ENCODE measurements at regions not wholly inside any gene's neighbourhood (a gene's known extent, or its start where the extent isn't known, plus 50 kb on each side); places are given as distances from the start of the nearest gene placed in this dataset.
"Not testable (repeated sequence)": the region's sequence is repeated elsewhere in the genome, so short reads cannot be mapped to it uniquely, and the experiment has no call there.

DNA sequence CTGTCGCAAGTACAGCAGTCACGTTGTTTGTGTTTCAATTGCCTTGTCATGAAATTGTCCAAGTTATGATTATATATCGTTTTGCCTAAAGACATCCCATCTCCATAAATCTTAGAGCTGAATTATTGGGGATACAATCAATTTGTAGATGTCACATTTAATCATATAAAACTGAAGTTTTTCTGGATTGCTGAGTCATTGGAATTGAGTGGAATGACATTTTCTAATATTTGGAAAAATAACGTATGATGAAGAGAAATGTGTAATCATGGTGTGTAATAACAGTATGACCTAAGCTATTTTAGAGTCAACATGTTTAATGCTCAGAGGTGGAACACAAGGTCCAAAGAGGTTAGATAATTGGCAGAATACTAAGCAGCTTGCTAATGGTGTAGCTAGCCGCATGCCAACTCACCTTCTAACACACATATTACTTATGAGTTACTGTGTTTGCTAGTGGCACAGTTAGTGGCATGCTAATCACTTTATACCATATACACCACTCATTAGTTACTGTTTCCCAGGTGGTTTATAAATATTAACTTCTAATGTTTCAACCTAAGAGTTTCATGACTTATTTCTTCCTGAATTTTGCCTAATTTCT lies 473.1 kb upstream of the GRAMD2B start:
- peak; percentile 14 for DNase-seq (ENCODE audit: low spot score)

GRCh38 chr5:125961150-125961549 lies 462.1 kb upstream of the GRAMD2B start:
- DNase-seq (ENCODE audit: low spot score), result no peak

DNA sequence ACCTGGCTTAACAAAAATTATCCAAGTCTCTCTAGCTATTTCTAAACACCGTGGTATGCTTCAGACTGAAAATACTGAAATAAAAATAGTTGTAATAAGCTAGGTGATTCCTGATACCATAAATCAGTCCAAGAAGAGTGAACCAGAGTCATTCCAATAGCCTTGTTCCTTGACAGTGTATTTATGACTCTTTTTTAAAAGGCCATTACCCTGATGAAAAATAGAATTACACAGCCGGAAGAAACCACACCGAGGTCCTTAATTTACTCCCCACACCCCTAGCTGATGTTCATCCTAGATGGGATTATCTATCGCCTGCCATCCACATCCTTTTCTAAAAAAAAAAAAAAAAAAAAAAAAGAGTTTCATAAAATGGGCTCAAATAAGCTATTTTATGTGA lies 457.6 kb upstream of the GRAMD2B start:
- no peak for DNase-seq (ENCODE audit: low spot score)

- DNase-seq (ENCODE audit: low spot score), result peak; percentile 11
Measured at GRCh38 chr5:125967576-125967975, 455.6 kb upstream of the GRAMD2B start.

- no peak for DNase-seq (ENCODE audit: low spot score)
Measured at GRCh38 chr5:125969011-125969813, 454.0 kb upstream of the GRAMD2B start.

GRCh38 chr5:125969814-125970171 lies 453.4 kb upstream of the GRAMD2B start:
- no peak for DNase-seq (ENCODE audit: low spot score)

DNA sequence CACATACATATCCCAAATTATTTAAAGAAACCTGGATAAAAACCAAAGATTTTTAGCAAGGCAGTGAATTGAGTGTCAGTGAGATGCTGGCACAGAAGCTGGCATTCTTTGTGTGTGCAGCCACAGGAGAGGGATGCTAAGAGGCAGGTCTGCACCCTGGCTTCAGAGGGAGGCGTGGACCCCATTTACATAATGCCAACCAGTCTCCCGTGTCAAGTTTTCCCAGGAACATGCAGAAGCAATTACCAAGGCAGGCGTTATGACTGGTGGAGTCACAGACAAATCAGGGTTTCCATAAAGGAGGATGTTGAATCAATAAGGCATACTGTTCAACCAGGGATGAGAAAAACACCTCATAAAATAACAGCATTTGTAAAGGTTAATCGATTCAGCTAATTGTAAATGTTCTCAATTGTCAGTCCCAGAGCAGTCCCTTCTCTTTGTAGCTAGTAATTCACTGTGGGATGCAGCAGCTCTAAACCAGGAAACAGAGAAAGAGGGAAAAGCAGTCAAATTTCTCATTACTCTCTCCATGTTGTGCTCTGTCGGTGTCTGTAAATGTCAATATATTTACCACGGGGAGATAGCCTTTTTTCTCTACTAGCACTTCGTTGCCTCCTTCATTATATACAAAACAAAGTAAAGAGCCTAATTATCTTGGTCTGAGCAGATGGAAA lies 452.4 kb upstream of the GRAMD2B start:
- DNase-seq (ENCODE audit: low spot score), result no peak

- DNase-seq (ENCODE audit: low spot score), result no peak
Measured at GRCh38 chr5:125972706-125973105, 450.5 kb upstream of the GRAMD2B start.

DNA sequence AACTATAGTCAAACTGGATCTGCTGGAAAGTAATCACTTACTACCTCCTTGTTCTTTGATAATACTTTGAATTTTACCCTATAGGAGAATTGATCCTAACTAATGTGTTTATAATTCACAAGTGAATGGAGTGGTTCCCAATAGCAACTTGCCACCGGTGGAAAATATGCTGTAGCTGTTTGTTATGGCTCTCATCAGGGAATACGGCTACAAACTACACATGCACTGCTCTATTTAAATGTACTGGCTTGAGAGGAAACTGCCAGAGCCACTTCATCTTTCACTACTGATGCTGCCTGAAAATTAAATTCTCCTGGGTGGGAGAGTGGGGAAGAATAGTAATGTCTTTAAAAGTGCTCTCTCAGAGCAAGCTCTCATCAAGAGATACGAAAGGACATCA lies 448.5 kb upstream of the GRAMD2B start:
- DNase-seq (ENCODE audit: low spot score), result no peak

DNA sequence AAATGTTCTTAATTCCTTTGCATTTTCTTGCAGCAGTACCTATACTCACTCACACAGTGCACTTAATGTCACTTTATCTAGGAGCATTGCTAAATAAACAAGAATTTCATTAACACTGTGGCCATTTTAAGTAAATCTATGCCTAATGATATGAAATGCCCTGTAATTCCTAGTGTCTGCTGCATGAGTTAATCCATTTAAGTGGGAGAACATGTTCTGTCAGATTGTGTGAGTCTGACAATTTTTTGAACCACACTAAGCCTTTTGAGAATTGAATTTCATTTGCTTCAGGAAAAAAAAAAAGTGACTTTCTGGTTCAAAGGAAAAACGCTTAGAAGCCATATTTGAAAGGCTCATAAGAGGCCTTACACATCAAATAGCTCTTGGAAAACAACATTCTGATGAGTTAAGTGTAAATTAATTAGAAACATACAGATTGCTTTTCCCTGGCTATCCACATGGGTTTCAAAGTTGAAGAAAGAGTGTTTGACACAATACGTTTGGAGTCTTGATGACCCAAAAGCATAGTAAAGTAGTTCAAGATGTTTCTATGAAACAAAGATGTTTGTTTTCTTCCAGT lies 446.7 kb upstream of the GRAMD2B start:
- no peak for DNase-seq (ENCODE audit: low spot score)

DNA sequence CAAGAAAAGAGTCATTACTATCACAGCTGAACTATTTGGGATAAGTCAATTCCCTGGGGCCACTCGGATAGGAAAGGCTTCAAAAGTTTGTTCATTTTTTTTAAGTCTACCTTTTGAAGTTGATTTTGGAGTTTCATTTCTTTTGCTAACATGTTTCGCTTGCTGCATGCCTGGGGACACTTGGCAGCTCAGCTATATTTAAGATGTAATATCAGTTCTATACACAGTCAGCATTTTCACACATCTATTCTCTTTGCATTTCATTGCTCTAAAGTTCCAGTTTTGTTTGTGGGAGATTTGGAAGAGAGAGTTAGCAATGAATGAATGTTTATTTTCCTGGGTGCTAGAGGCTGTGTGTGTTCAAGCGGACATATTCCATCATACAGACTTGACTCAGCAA lies 445.2 kb upstream of the GRAMD2B start:
- no peak for DNase-seq (ENCODE audit: low spot score)

DNA sequence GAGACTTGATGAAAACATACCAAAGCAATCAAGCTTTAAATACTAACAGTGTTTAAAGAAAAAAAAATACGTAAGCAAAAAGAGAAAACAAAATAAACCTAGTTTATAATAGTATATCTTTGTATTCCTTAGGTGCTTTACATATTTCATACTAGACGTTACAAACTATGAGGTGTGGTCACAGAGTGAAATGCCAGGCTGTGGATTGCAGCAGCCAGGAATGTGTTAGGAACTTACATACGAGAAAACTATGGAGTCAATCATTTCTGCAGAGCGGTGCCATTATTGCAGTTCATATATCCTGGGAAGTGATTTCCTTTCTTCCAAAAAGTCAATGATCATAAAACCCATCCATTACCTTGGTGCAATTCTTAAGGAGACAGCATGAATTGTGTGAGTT lies 443.6 kb upstream of the GRAMD2B start:
- DNase-seq (ENCODE audit: low spot score), result no peak

- DNase-seq (ENCODE audit: low spot score), result no peak
Measured at GRCh38 chr5:125981016-125981415, 442.2 kb upstream of the GRAMD2B start.

GRCh38 chr5:125987677-125988255 lies 435.4 kb upstream of the GRAMD2B start:
- DNase-seq (ENCODE audit: low spot score), result no peak

DNA sequence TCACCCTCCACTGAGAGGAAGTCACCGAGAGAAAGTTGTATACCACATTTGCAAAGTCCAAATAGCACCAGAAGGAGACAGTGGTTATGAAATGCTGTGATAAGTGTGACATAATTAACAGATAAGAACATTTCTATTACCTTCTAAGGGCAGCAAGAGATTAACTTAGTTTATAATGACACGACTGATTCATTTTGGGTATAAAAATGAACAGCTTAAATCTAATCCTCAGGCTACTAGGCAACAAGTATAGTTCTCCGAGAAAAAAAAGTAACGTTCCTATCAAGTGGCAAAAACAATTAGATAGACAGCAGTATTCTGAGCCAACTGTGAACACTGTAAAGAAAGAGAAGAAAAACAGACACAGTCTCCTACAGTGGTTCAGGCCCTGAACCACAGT lies 431.2 kb upstream of the GRAMD2B start:
- DNase-seq (ENCODE audit: low spot score), result no peak

DNA sequence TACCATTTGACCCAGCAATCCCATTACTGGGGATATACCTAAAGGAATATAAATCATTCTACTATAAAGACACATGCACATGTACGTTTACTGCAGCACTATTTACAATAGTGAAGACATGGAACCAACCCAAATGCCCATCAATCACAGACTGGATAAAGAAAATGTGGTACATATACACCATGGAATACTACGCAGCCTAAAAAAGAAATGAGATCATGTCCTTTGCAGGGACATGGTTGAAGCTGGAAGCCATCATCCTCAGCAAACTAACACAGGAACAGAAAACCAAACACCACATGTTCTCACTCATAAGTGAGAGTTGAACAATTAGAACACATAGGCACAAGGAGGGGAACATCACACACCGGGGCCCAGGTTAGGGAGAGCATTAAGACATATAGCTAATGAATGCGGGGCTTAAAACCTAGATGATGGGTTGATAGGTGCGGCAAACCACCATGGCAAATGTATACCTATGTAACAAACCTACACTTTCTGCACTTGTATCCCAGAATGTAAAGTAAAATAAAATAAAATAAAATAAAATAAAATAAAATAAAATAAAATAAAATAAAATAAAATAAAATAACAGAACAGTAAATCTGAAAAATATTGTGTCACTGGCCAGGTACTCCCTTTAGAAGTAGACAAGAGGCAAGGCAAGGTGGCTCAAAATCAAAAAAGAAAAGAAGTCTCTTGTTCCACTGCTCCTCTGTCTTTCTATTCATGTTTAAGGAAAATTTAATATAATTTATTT lies 423.8 kb upstream of the GRAMD2B start:
- not testable (repeated sequence) for DNase-seq (ENCODE audit: low spot score)

DNA sequence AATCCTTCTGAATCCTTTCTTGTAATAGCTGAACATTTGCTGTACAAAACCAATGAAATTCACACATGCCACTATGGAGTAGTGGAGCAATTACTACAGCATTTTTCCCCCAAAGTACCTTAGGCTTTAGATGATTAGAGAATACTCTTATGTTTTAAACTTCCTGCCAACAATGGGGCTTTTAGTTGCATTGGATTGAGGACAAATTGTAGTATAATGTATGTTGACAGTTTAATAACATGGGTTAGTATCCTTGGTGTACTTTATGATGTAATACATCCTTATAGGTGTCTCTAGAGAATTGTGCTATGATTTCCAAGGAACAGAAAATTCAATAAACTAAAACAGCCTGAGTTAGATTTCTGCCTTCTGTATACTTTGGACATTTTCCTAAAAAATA lies 422.7 kb upstream of the GRAMD2B start:
- DNase-seq (ENCODE audit: low spot score), result no peak

DNA sequence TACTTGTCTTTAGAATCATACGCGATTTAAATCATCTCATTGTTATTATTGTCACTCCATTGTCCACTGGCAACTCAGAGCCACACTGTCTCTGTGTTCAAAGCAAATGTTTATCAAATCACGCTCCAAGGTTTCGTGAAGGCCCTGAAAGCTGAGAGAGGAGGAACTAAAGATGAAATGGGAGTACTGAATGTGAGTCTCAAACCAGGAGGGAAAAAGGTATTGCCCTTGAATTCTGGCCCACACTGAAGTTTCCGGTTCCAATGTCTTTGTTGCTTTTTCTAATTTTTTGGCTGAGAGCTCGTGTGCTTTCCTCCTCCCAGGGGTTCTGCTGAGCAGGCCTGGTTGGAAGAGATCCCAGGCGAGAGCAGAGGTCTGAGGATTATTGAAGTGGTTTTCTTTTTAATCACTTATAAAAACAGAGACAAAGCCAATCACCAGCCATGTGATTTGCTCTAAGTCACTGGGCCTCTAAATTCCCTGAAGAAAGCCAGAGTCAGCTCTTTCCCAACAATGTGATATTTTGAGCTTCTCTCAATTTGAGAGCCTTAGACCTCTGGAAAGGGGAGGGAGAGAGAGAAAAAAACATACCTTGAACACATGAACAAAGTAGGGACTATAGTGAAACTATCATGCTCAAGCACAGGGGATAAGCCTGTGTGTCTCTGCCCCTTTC lies 420.8 kb upstream of the GRAMD2B start:
- DNase-seq (ENCODE audit: low spot score), result peak; percentile 69

DNA sequence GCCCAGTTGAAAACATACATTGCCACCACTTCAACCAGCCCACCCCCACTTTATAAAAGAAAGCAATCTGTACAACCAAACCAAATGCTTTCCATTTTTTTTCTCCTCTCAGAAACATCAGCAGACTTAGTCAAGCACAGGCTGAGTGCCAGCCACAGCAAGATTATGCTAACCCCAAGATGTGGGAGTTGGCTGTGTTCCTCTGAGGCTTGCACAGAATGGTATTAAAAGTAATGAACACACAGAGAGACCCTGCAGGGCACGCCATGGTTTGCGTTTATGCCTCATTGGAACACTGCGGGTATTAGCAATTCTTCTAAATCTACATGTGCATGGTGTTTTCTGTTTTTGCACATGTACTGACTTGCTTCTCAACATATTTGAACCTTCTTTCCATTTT lies 419.9 kb upstream of the GRAMD2B start:
- DNase-seq (ENCODE audit: low spot score), result peak; percentile 8

DNA sequence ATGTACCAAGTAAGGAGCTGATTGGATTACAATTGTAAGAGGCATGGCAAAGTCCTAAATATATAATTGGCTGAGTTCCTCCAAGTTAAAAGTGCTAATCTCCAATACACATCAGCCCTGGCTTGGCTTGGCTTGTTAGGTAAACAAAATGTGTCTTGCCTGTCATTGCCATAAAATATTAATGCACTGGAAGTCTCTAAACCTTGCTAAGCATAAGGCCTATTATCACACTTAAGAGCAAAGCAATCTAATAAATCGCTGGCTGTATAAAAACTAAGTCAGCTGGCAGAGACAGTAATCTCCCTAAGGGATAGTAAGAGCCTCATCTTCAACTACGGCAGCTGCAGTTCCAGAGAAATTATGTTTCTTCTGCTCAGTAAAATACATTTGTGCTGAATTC lies 418.6 kb upstream of the GRAMD2B start:
- no peak for DNase-seq (ENCODE audit: low spot score)

GRCh38 chr5:126007841-126008240 lies 415.4 kb upstream of the GRAMD2B start:
- peak; percentile 4 for DNase-seq (ENCODE audit: low spot score)
